IMR-90 (cell line): ENCODE measurements at regions not wholly inside any gene's neighbourhood (a gene's known extent, or its start where the extent isn't known, plus 50 kb on each side); places are given as distances from the start of the nearest gene placed in this dataset.

Experiments used
- ATAC-seq: fragments of 200-7000 bp; cut with Tn5 transposase; 2 replicates; pipeline ENCODE4 v1.9.1; 2020; ENCODE audit warnings: low read depth, mild to moderate bottlenecking, moderate library complexity
- BruUV-seq: library from RNA; stranded (reverse); fragments of 400-500 nt; replicated peaks from 2 replicates; lab custom pipeline; 2021; lab: Mats Ljungman, UMichigan
- CTCF ChIA-PET: fragments of 300-600 bp; formaldehyde crosslinking; extraction: SDS; loops from one replicate; lab custom pipeline; 2021; ENCODE audit warnings: antibody characterized with exemption; lab: Yijun Ruan, JAX
- POLR2A ChIA-PET: fragments of 300-600 bp; sonication (Branson Sonifier 250); formaldehyde crosslinking; loops from one replicate; lab custom pipeline; 2022; ENCODE audit warnings: antibody characterized with exemption; ENCODE audit not compliant: unreplicated experiment; lab: Charles Lee
- DNase-seq: peaks from one replicate; pipeline ENCODE4 v3.0.0; 2013
- H2AFZ ChIP-seq: replicated peaks from 2 replicates; pipeline ENCODE3; 2013; ENCODE audit warnings: low read length, mild to moderate bottlenecking; ENCODE audit not compliant: poor library complexity
- H2AK5ac ChIP-seq: 2 replicates; pipeline ENCODE4 v1.6.1; 2013; ENCODE audit warnings: low read depth, low read length, inconsistent platforms
- H2AK9ac ChIP-seq: replicated peaks from 2 replicates; pipeline ENCODE3; 2013; ENCODE audit warnings: mild to moderate bottlenecking, low read depth, low read length, moderate library complexity; ENCODE audit not compliant: poor library complexity
- H2BK120ac ChIP-seq: 2 replicates; pipeline ENCODE4 v1.6.1; 2013; ENCODE audit warnings: low read depth, low read length, inconsistent platforms
- H2BK15ac ChIP-seq: 3 replicates; pipeline ENCODE4 v1.6.1; 2013; ENCODE audit warnings: low read depth, low read length, inconsistent platforms
- H2BK20ac ChIP-seq: 2 replicates; pipeline ENCODE4 v1.6.1; 2013; ENCODE audit warnings: low read depth, mild to moderate bottlenecking, inconsistent platforms, low read length, moderate library complexity
- H2BK5ac ChIP-seq: 2 replicates; pipeline ENCODE4 v1.6.1; 2013; ENCODE audit warnings: mild to moderate bottlenecking, low read depth, low read length, inconsistent platforms; ENCODE audit not compliant: poor library complexity, severe bottlenecking
- H3K14ac ChIP-seq: replicated peaks from 2 replicates; pipeline ENCODE4 v1.6.1; 2013; ENCODE audit warnings: low read depth, low read length, inconsistent platforms
- H3K18ac ChIP-seq: 2 replicates; pipeline ENCODE4 v1.6.1; 2013; ENCODE audit warnings: low read depth, low read length, control low read depth
- H3K23ac ChIP-seq: 2 replicates; pipeline ENCODE4 v1.6.1; 2013; ENCODE audit warnings: low read depth, low read length, inconsistent platforms
- H3K27ac ChIP-seq: 2 replicates; pipeline ENCODE4 v1.5.1; 2013; ENCODE audit warnings: mild to moderate bottlenecking, control low read depth, low read length; ENCODE audit not compliant: insufficient read depth
- H3K27me3 ChIP-seq: 2 replicates; pipeline ENCODE4 v1.6.1; 2013; ENCODE audit warnings: low read length; ENCODE audit not compliant: control insufficient read depth, insufficient read depth
- H3K36me3 ChIP-seq: 2 replicates; pipeline ENCODE4 v1.6.1; 2013; ENCODE audit warnings: low read length, mixed read lengths; ENCODE audit not compliant: control insufficient read depth, insufficient read depth
- H3K4ac ChIP-seq: 2 replicates; pipeline ENCODE4 v1.6.1; 2013; ENCODE audit warnings: low read depth, low read length, inconsistent platforms
- H3K4me1 ChIP-seq: 2 replicates; pipeline ENCODE4 v1.6.1; 2013; ENCODE audit warnings: low read length, mixed read lengths; ENCODE audit not compliant: control insufficient read depth, insufficient read depth
- H3K4me2 ChIP-seq: 2 replicates; pipeline ENCODE4 v1.6.1; 2013; ENCODE audit warnings: low read depth, mild to moderate bottlenecking, control low read depth, low read length, moderate library complexity
- H3K4me3 ChIP-seq: 2 replicates; pipeline ENCODE4 v1.5.1; 2013; ENCODE audit warnings: low read depth, mild to moderate bottlenecking, control low read depth, low read length, moderate library complexity; ENCODE audit not compliant: insufficient read depth
- H3K56ac ChIP-seq: 2 replicates; pipeline ENCODE4 v1.6.1; 2013; ENCODE audit warnings: low read length, inconsistent platforms; ENCODE audit not compliant: insufficient read depth; ENCODE audit errors: extremely low read depth
- H3K79me1 ChIP-seq, 2 experiments: 2 replicates each; pipeline ENCODE4 v1.6.1; 2013; ENCODE audit warnings: low read length in 2 of 2, inconsistent platforms in 1 of 2, low read depth in 1 of 2
- H3K9ac ChIP-seq: 2 replicates; pipeline ENCODE4 v1.6.1; 2013; ENCODE audit warnings: low read depth, low read length, control low read depth
- H3K9me1 ChIP-seq: 2 replicates; pipeline ENCODE4 v1.6.1; 2013; ENCODE audit warnings: low read length, inconsistent platforms; ENCODE audit not compliant: insufficient read depth
- H3K9me3 ChIP-seq: 2 replicates; pipeline ENCODE4 v1.6.1; 2013; ENCODE audit warnings: low read length; ENCODE audit not compliant: control insufficient read depth, insufficient read depth
- H4K20me1 ChIP-seq: 2 replicates; pipeline ENCODE4 v1.6.1; 2013; ENCODE audit warnings: low read length, inconsistent platforms; ENCODE audit not compliant: insufficient read depth
- H4K5ac ChIP-seq: 2 replicates; pipeline ENCODE4 v1.6.1; 2013; ENCODE audit warnings: mild to moderate bottlenecking, low read depth, low read length, control low read depth
- H4K8ac ChIP-seq, 2 experiments: 2 replicates each; pipeline ENCODE4 v1.6.1; 2013; ENCODE audit warnings: low read depth in 2 of 2, low read length in 2 of 2, control low read depth in 1 of 2, inconsistent platforms in 1 of 2
- H4K91ac ChIP-seq: 2 replicates; pipeline ENCODE4 v1.6.1; 2013; ENCODE audit warnings: low read depth, low read length, inconsistent platforms; ENCODE audit not compliant: insufficient read depth
- CHD1 ChIP-seq: IDR thresholded peaks from 2 replicates; pipeline ENCODE4 v1.6.1; 2012; ENCODE audit warnings: low read depth, low read length, improper control_type of control experiment
- FOS ChIP-seq: fragments of 150-350 bp; IDR thresholded peaks from 2 replicates; pipeline ENCODE4 v1.6.1; 2016; ENCODE audit warnings: low read depth, low read length
- MAZ ChIP-seq: IDR thresholded peaks from 2 replicates; pipeline ENCODE4 v1.6.1; 2012; ENCODE audit warnings: low read depth, mild to moderate bottlenecking, low read length, improper control_type of control experiment, moderate library complexity, borderline replicate concordance
- RAD21 ChIP-seq: IDR thresholded peaks from 2 replicates; pipeline ENCODE4 v1.6.1; 2012; ENCODE audit warnings: low read length, improper control_type of control experiment
- SMC3 ChIP-seq: fragments of 150-350 bp; IDR thresholded peaks from 2 replicates; pipeline ENCODE4 v1.6.1; 2016; ENCODE audit warnings: low read depth, mild to moderate bottlenecking, antibody characterized with exemption, low read length, moderate library complexity
- WGBS, 2 experiments: methylation state at CpG; one replicate each; pipeline versions ENCODE4 v1.1.5 to v1.1.7; 2013; ENCODE audit warnings: missing lambda C conversion rate in 2 of 2; ENCODE audit not compliant: insufficient read length in 1 of 2; ENCODE audit errors: extremely low coverage in 2 of 2; 5-methylcytosine and 5-hydroxymethylcytosine counted together
- dilution Hi-C: fragments of 300-500 bp; cut with HindIII; formaldehyde crosslinking; loops from one replicate; pipeline ENCODE4 v1.14.3; 2018; ENCODE audit warnings: low sequenced_read_pairs; ENCODE audit not compliant: unreplicated experiment
- in situ Hi-C: fragments of 300-500 bp; cut with MboI; formaldehyde crosslinking; loops from 3 replicates; pipeline ENCODE4 v1.14.3; 2019; ENCODE audit warnings: low sequenced_read_pairs, inconsistent platforms, mixed read lengths
- intact Hi-C: fragments of 100-400 bp; cut with micrococcal nuclease; formaldehyde crosslinking; loops from 2 replicates; pipeline ENCODE4 v1.10.0; 2022

- Histone ChIP-seq H3K9ac (no peak overlapping the region), H3K23ac (no peak overlapping the region), H2AFZ (peak overlapping the region; percentile 39), H2BK20ac (no peak overlapping the region), H3K14ac (no peak overlapping the region), H3K4ac (no peak overlapping the region), H2BK5ac (no peak overlapping the region), H3K4me1 (no peaks in the 10 kb centered on the region), H2BK15ac (no peak overlapping the region), H3K18ac (no peak overlapping the region), H2AK9ac (no peak overlapping the region), H3K36me3 (no peaks in the 10 kb centered on the region), H3K4me3 (no peak overlapping the region), H3K9me1 (no peaks in the 10 kb centered on the region), H4K5ac (no peak overlapping the region), H3K27ac (no peak overlapping the region), H4K91ac (no peak overlapping the region), H2BK120ac (no peak overlapping the region), H3K27me3 (no peaks in the 10 kb centered on the region; the same call in 1 of the 2 replicates), H4K8ac (no peak overlapping the region), H2AK5ac (no peak overlapping the region), H4K20me1 (no peaks in the 10 kb centered on the region), H3K4me2 (no peak overlapping the region), H3K79me1 (no peaks in the 10 kb centered on the region), H3K9me3 (no peaks in the 10 kb centered on the region; the same call in 1 of the 2 replicates), H3K56ac (no peak overlapping the region)
- intact Hi-C loops, result no loop called here
- 83% methylated on average over 1 of the region's 4 CpGs; no CpG with 5 or more reads in 1 of the 2 experiments for WGBS, 2 experiments
- ATAC-seq (no peak), DNase-seq (no peak)
- TF ChIP-seq SMC3, result no peak
- TF ChIP-seq RAD21, result no peak
- no peak for TF ChIP-seq FOS
- TF ChIP-seq MAZ, result no peak
- no peak for TF ChIP-seq CHD1
- ChIA-PET CTCF (no interaction called here), POLR2A (no interaction called here)
- dilution Hi-C loops, result no loop called here
- no TSS peak for BruUV-seq
- in situ Hi-C loops, result no loop called here
Observed at GRCh38 chr2:128521482-128521881, 202.8 kb upstream of the HS6ST1 start.
